Neural cell (in vitro differentiated cells): ENCODE measurements at regions not wholly inside any gene's neighbourhood (a gene's known extent, or its start where the extent isn't known, plus 50 kb on each side); places are given as distances from the start of the nearest gene placed in this dataset.

Experiments
- H2AFZ ChIP-seq: fragments of 200-600, 300-800 bp; sonication (generic), shearing (Covaris generic); 2 replicates; pipeline ENCODE4 v1.6.0; 2014; ENCODE audit warnings: low read depth, mild to moderate bottlenecking, antibody characterized with exemption, low read length, moderate library complexity
- H3F3A ChIP-seq: fragments of 200-600 bp; shearing (Covaris generic); 2 replicates; pipeline ENCODE4 v1.6.1; 2016; ENCODE audit warnings: mild to moderate bottlenecking, moderate library complexity, mixed read lengths, antibody characterized with exemption, low read length; ENCODE audit not compliant: insufficient read depth, poor library complexity, severe bottlenecking
- H3K27ac ChIP-seq: fragments of 200-600, 300-800 bp; sonication (generic), shearing (Covaris generic); 2 replicates; pipeline ENCODE4 v1.5.1; 2014; ENCODE audit warnings: mild to moderate bottlenecking, low read length, moderate library complexity
- H3K27me3 ChIP-seq: fragments of 300-800, 200-600 bp; sonication (generic), shearing (Covaris generic); 2 replicates; pipeline ENCODE4 v1.6.0; 2014; ENCODE audit warnings: mild to moderate bottlenecking, low read depth, low read length, moderate library complexity; ENCODE audit not compliant: insufficient read depth
- H3K36me3 ChIP-seq: fragments of 300-800, 200-600 bp; sonication (generic), shearing (Covaris generic); 2 replicates; pipeline ENCODE4 v1.5.1; 2014; ENCODE audit warnings: mild to moderate bottlenecking, antibody characterized with exemption, low read length, moderate library complexity; ENCODE audit not compliant: insufficient read depth
- H3K4me2 ChIP-seq: fragments of 300-800, 200-600 bp; sonication (generic), shearing (Covaris generic); 2 replicates; pipeline ENCODE4 v1.6.0; 2014; ENCODE audit warnings: mild to moderate bottlenecking, low read length
- H3K4me3 ChIP-seq: fragments of 300-800, 200-600 bp; sonication (generic), shearing (Covaris generic); 2 replicates; pipeline ENCODE4 v1.5.1; 2014; ENCODE audit warnings: mild to moderate bottlenecking, low read length, moderate library complexity
- H3K79me2 ChIP-seq: fragments of 200-600 bp; shearing (Covaris generic); replicated peaks from 2 replicates; pipeline ENCODE4 v1.6.0; 2014; ENCODE audit warnings: mild to moderate bottlenecking, low read length, moderate library complexity; ENCODE audit not compliant: insufficient read depth
- H3K9ac ChIP-seq: fragments of 300-800, 200-600 bp; sonication (generic), shearing (Covaris generic); 2 replicates; pipeline ENCODE4 v1.6.1; 2016; ENCODE audit warnings: mild to moderate bottlenecking, low read length, mixed read lengths
- H3K9me2 ChIP-seq: fragments of 200-600 bp; shearing (Covaris generic); 2 replicates; pipeline ENCODE4 v1.6.1; 2016; ENCODE audit warnings: mild to moderate bottlenecking, low read length, mixed read lengths; ENCODE audit not compliant: insufficient read depth
- H3K9me3 ChIP-seq: fragments of 200-600, 300-800 bp; sonication (generic), shearing (Covaris generic); 2 replicates; pipeline ENCODE4 v1.6.1; 2016; ENCODE audit warnings: mild to moderate bottlenecking, mixed run types, low read length, moderate library complexity, mixed read lengths
- H4K20me1 ChIP-seq: fragments of 200-600 bp; shearing (Covaris generic); 2 replicates; pipeline ENCODE4 v1.6.1; 2016; ENCODE audit warnings: mild to moderate bottlenecking, mixed run types; ENCODE audit not compliant: insufficient read depth
- EP300 ChIP-seq: fragments of 450-650 bp; conservative IDR thresholded peaks from 2 replicates; pipeline ENCODE4 v1.6.1; 2014; ENCODE audit warnings: antibody characterized with exemption, mild to moderate bottlenecking, moderate library complexity; ENCODE audit not compliant: poor library complexity, severe bottlenecking
- EZH2 ChIP-seq: fragments of 200-600, 300-800 bp; shearing (Covaris generic), sonication (generic); IDR thresholded peaks from 2 replicates; pipeline ENCODE4 v1.6.1; 2014; ENCODE audit warnings: antibody characterized with exemption, low read length, borderline replicate concordance, mild to moderate bottlenecking; ENCODE audit not compliant: insufficient read depth, poor library complexity, severe bottlenecking
- MXI1 ChIP-seq: fragments of 450-650 bp; conservative IDR thresholded peaks from 2 replicates; pipeline ENCODE4 v1.6.1; 2014; ENCODE audit warnings: antibody characterized with exemption, mild to moderate bottlenecking; ENCODE audit not compliant: poor library complexity, severe bottlenecking
- POLR2AphosphoS5 ChIP-seq: IDR thresholded peaks from 2 replicates; pipeline ENCODE4 v1.6.1; 2012
- RAD21 ChIP-seq: fragments of 450-650 bp; conservative IDR thresholded peaks from 2 replicates; pipeline ENCODE4 v1.6.1; 2014; ENCODE audit warnings: antibody characterized with exemption, mild to moderate bottlenecking, moderate library complexity
- REST ChIP-seq: IDR thresholded peaks from 2 replicates; pipeline ENCODE4 v1.6.1; 2012; ENCODE audit warnings: borderline replicate concordance
- SMC3 ChIP-seq: fragments of 450-650 bp; conservative IDR thresholded peaks from 2 replicates; pipeline ENCODE4 v1.6.1; 2014; ENCODE audit warnings: antibody characterized with exemption, mild to moderate bottlenecking, moderate library complexity; ENCODE audit not compliant: poor library complexity
- TAF1 ChIP-seq: IDR thresholded peaks from 2 replicates; pipeline ENCODE4 v1.6.1; 2012; ENCODE audit warnings: low read depth

GRCh38 chr14:100012478-100013327, 52.5 kb upstream of the EVL start:
- no peaks in the 10 kb centered on the region for H3K9me3 ChIP-seq
- no peak overlapping the region for H3K9ac ChIP-seq
- H3K9me2 ChIP-seq = no peaks in the 10 kb centered on the region
- no peak overlapping the region for H2AFZ ChIP-seq
- no peaks in the 10 kb centered on the region for H3K36me3 ChIP-seq
- peaks cover 82% of the 10 kb centered on the region for H3K79me2 ChIP-seq
- H4K20me1 ChIP-seq = peaks cover 6% of the 10 kb centered on the region
- no peaks in the 10 kb centered on the region for H3F3A ChIP-seq
- no peak for TF ChIP-seq EP300
- TF ChIP-seq MXI1 = no peak
- TF ChIP-seq POLR2AphosphoS5 = no peak
- no peak for TF ChIP-seq SMC3
- no peak for TF ChIP-seq REST
- H3K27me3 ChIP-seq = no peaks in the 10 kb centered on the region
- no peak overlapping the region for H3K4me3 ChIP-seq
- H3K27ac ChIP-seq = no peak overlapping the region
- H3K4me2 ChIP-seq = no peak overlapping the region

- TF ChIP-seq EP300 (no peak), REST (no peak), SMC3 (no peak), EZH2 (no peak), POLR2AphosphoS5 (no peak), TAF1 (no peak), MXI1 (no peak), RAD21 (no peak)
- no peak overlapping the region for H2AFZ ChIP-seq
- H3K4me3 ChIP-seq = no peak overlapping the region
- H3K36me3 ChIP-seq = no peaks in the 10 kb centered on the region
- H3K27me3 ChIP-seq = no peaks in the 10 kb centered on the region
- no peaks in the 10 kb centered on the region for H3K9me3 ChIP-seq
- H3K9ac ChIP-seq = no peak overlapping the region
- no peak overlapping the region for H3K27ac ChIP-seq
- peaks cover 4% of the 10 kb centered on the region for H3F3A ChIP-seq
- peaks cover 76% of the 10 kb centered on the region for H3K79me2 ChIP-seq
- peaks cover 6% of the 10 kb centered on the region for H4K20me1 ChIP-seq
- H3K4me2 ChIP-seq = no peak overlapping the region
- no peaks in the 10 kb centered on the region for H3K9me2 ChIP-seq
These were observed 50.0 kb upstream of the EVL start for GRCh38 chr14:100015251-100015655.
